Left lobe of liver (tissue), 2 donors: ENCODE measurements at regions not wholly inside any gene's neighbourhood (a gene's known extent, or its start where the extent isn't known, plus 50 kb on each side); places are given as distances from the start of the nearest gene placed in this dataset.
"Not testable (repeated sequence)": the region's sequence is repeated elsewhere in the genome, so short reads cannot be mapped to it uniquely, and the experiment has no call there.

Source experiments
- ATAC-seq: fragments of 200-7000 bp; cut with Tn5 transposase; one replicate; pipeline ENCODE4 v1.9.1; 2020; ENCODE audit warnings: mild to moderate bottlenecking, moderate library complexity
- DNase-seq: peaks from one replicate; pipeline ENCODE4 v3.0.0-alpha.2; 2020; ENCODE audit warnings: low spot score
- donor health status: DM: no; HTN: no; CAD: no; lungs with moderate emphysema.
- donor health status: DM: no; HTN: yes; CAD: no.

GRCh38 chr17:62322313-62322712 lies 58.0 kb upstream of the EFCAB3 start:
- DNase-seq (no peak), ATAC-seq (no peak)

GRCh38 chr17:62321451-62321850 lies 58.9 kb upstream of the EFCAB3 start:
- DNase-seq (no peak), ATAC-seq (no peak)

- DNase-seq (no peak), ATAC-seq (no peak)
Measured at GRCh38 chr17:62319846-62320245, 60.5 kb upstream of the EFCAB3 start.

- ATAC-seq (no peak), DNase-seq (no peak)
Measured at GRCh38 chr17:62309396-62309795, 71.0 kb upstream of the EFCAB3 start.

GRCh38 chr17:62307196-62307595 lies 73.2 kb upstream of the EFCAB3 start:
- DNase-seq (no peak), ATAC-seq (no peak)

GRCh38 chr17:62303476-62303875 lies 76.9 kb upstream of the EFCAB3 start:
- ATAC-seq: no peak
- no peak for DNase-seq

- DNase-seq (no peak), ATAC-seq (no peak)
Measured at GRCh38 chr17:62300697-62301096, 79.7 kb upstream of the EFCAB3 start.

- not testable (repeated sequence) for DNase-seq, ATAC-seq
Measured at GRCh38 chr17:62275290-62275689, 105.1 kb upstream of the EFCAB3 start.

- ATAC-seq, DNase-seq: not testable (repeated sequence)
Measured at GRCh38 chr17:62268361-62268760, 112.0 kb upstream of the EFCAB3 start.

GRCh38 chr17:62264974-62265373 lies 115.4 kb upstream of the EFCAB3 start:
- not testable (repeated sequence) for ATAC-seq, DNase-seq

GRCh38 chr17:62255791-62256190 lies 124.6 kb upstream of the EFCAB3 start:
- not testable (repeated sequence) for DNase-seq, ATAC-seq

GRCh38 chr17:62242076-62242475 lies 138.3 kb upstream of the EFCAB3 start:
- not testable (repeated sequence) for DNase-seq, ATAC-seq

- not testable (repeated sequence) for ATAC-seq, DNase-seq
Measured at GRCh38 chr17:62239569-62239968, 140.8 kb upstream of the EFCAB3 start.

- not testable (repeated sequence) for ATAC-seq, DNase-seq
Measured at GRCh38 chr17:62238551-62239338, 141.6 kb upstream of the EFCAB3 start.

GRCh38 chr17:62233822-62234481 lies 146.4 kb upstream of the EFCAB3 start:
- ATAC-seq, DNase-seq: not testable (repeated sequence)

GRCh38 chr17:62231293-62231692 lies 149.1 kb upstream of the EFCAB3 start:
- not testable (repeated sequence) for ATAC-seq, DNase-seq

GRCh38 chr17:62226610-62227240 lies 153.6 kb upstream of the EFCAB3 start:
- not testable (repeated sequence) for DNase-seq, ATAC-seq

- not testable (repeated sequence) for ATAC-seq, DNase-seq
Measured at GRCh38 chr17:62223585-62223984, 156.8 kb upstream of the EFCAB3 start.

- ATAC-seq (no peak), DNase-seq (no peak)
Measured at GRCh38 chr17:62219221-62219899, 154.3 kb upstream of the MED13 start.

GRCh38 chr17:62216847-62217246 lies 151.8 kb upstream of the MED13 start:
- no peak for ATAC-seq
- DNase-seq: no peak

- not testable (repeated sequence) for ATAC-seq
Measured at GRCh38 chr17:62215891-62216290, 150.8 kb upstream of the MED13 start.

More at GRCh38 chr17:62215891-62216290, 150.8 kb upstream of the MED13 start:
- not testable (repeated sequence) for DNase-seq
